AG04450 (cell line): ENCODE measurements at regions not wholly inside any gene's neighbourhood (a gene's known extent, or its start where the extent isn't known, plus 50 kb on each side); places are given as distances from the start of the nearest gene placed in this dataset.
"Not testable (repeated sequence)": the region's sequence is repeated elsewhere in the genome, so short reads cannot be mapped to it uniquely, and the experiment has no call there.

Experiments used
- CTCF ChIA-PET: fragments of 300-600, 350-600 bp; formaldehyde crosslinking; extraction: SDS; loops from one replicate; lab custom pipeline; 2022; ENCODE audit warnings: antibody characterized with exemption, inconsistent platforms; lab: Charles Lee
- POLR2A ChIA-PET: fragments of 350-600 bp; formaldehyde crosslinking; extraction: SDS; loops from one replicate; lab custom pipeline; 2021; ENCODE audit warnings: antibody characterized with exemption, inconsistent platforms; lab: Yijun Ruan, JAX
- DNase-seq: peaks from one replicate; pipeline ENCODE4 v3.0.0-alpha.2; 2011; ENCODE audit warnings: low read depth, low spot score
- H3K27ac ChIP-seq: one replicate; pipeline ENCODE4 v1.5.1; 2012; ENCODE audit warnings: low read depth, low read length, control low read depth
- H3K27me3 ChIP-seq: one replicate; pipeline ENCODE4 v1.6.0; 2012; ENCODE audit warnings: low read length; ENCODE audit not compliant: control insufficient read depth, insufficient read depth
- H3K4me3 ChIP-seq: 2 replicates; pipeline ENCODE4 v1.5.1; 2011; ENCODE audit warnings: mild to moderate bottlenecking, low read depth, low read length, control low read depth
- H3K9me3 ChIP-seq: 2 replicates; pipeline ENCODE4 v1.5.1; 2012; ENCODE audit warnings: low read length; ENCODE audit not compliant: control insufficient read depth, insufficient read depth
- TF ChIP-seq, protein P1 (sequence below): IDR thresholded peaks from 2 replicates; pipeline ENCODE4 v1.5.1; 2011; ENCODE audit warnings: low read depth, low read length, control low read depth, inconsistent platforms

DNA sequence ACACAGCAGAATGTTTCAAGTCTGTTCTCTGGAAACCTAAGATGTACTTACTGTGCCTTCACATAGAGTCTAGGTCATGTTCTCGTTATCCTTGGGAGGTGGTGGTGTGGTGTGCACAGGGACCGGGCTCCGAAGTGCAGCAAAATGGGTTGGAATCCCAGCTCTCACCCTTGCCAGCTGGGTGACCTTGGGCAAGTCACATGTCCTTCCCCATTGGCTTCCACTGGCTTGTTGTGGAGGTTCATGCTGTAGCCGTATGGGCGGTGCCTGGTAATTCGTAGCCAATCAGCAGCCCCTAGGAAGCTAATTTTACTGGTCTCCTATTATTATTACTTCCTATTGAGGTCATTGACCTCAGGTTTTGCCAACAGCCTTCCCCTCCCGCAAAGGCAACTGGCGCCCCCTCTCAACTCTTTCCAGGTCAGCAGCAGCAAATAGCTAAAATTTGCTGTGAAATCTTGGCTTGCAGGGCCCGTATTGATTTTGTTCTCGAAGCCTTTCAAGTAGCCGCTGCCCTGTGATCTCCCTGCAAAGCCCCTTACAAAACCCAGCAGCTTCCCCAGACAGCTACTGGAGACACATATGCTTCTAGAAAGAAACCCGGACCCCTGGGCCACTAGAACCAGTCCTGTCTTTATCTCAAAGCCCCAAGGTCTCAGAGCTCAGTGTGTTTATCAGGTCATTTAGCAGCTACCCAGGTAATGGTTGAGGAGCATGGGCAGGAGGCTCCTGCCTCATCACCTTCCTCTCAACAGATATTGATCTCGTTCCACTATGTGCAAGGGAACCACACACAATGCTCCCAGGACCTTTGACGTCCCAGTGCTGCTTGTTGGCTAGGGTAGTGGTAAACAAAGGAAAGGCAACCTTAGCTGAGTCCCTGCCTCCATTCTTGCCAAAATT is 66.5 kb upstream of the SLC1A4 start:
- peaks cover 11% of the 10 kb centered on the region for H3K9me3 ChIP-seq
- ChIA-PET POLR2A (no interaction called here), CTCF (interaction anchor here (0.6 to 1.6 kb wide), 2 partner anchors 67 to 117 kb away, joined by 3 to 6 read pairs; no protein-coding TSS in a partner anchor)
- no peak for DNase-seq
- H3K4me3 ChIP-seq = no peak overlapping the region
- peaks cover 13% of the 10 kb centered on the region for H3K27me3 ChIP-seq
- TF ChIP-seq, protein P1, sequence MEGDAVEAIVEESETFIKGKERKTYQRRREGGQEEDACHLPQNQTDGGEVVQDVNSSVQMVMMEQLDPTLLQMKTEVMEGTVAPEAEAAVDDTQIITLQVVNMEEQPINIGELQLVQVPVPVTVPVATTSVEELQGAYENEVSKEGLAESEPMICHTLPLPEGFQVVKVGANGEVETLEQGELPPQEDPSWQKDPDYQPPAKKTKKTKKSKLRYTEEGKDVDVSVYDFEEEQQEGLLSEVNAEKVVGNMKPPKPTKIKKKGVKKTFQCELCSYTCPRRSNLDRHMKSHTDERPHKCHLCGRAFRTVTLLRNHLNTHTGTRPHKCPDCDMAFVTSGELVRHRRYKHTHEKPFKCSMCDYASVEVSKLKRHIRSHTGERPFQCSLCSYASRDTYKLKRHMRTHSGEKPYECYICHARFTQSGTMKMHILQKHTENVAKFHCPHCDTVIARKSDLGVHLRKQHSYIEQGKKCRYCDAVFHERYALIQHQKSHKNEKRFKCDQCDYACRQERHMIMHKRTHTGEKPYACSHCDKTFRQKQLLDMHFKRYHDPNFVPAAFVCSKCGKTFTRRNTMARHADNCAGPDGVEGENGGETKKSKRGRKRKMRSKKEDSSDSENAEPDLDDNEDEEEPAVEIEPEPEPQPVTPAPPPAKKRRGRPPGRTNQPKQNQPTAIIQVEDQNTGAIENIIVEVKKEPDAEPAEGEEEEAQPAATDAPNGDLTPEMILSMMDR = no peak
- H3K27ac ChIP-seq = no peak overlapping the region

DNA sequence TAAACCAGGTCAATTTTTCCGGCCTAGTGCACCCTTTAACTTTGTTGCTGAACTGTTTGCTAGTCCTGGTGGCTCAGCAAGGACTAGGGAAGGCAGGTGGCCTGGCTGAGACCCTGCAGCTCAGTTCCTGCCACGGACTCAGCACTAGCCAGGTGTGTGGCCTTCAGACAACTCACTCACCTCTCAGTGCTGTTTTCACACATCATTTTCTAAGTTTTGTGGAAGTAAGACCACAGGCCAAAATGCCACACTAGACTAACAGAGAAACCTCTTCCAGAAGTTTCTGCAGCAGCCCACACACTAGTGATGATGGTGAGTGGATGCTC is 65.9 kb upstream of the SLC1A4 start:
- CTCF ChIA-PET = interaction anchor here (0.6 kb wide), 1 partner anchor 66 kb away, joined by 3 read pairs; no protein-coding TSS in a partner anchor
- TF ChIP-seq, protein P1 = no peak
- H3K9me3 ChIP-seq = peaks cover 6% of the 10 kb centered on the region
- no peak overlapping the region for H3K27ac ChIP-seq
- no peak overlapping the region for H3K4me3 ChIP-seq
- POLR2A ChIA-PET = no interaction called here
- DNase-seq = no peak
- H3K27me3 ChIP-seq = peaks cover 14% of the 10 kb centered on the region

DNA sequence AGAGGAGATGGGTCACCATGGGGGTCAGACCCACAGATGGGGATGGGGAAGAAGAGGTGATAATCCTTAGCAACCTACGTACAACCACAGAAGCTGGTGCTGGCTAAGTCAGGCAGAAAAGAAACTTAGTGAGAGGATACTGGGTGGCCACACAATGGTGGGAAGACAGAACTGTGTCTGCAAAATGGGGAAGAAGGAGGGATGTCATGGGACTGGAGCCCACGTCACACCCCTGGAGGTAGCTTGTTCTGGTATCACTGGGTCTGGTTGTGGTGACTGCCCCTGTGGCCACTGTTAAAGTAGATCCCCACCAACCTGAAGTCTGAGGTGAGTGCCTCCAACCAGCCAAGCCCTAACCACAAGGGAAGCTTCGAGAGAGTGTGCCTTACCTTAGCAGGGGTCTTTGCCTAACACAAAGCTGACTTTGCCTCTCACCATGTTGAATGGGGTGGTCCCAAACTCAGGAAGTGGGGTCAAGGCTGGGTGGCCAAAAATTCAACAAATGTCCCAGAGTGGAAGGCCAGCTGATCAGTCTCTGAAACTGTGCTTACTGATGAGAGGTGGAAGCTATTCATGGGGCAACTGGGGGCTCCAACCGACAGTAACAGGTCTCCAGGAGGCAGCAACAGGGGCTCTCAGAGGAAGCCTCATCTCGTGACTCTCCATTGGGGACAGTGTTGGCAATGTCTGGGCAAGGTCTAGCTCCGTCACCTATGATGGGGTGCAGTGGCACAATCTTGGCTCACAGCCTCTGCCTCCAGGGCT is 64.8 kb upstream of the SLC1A4 start:
- POLR2A ChIA-PET = no interaction called here
- H3K4me3 ChIP-seq = no peak overlapping the region
- peaks cover 4% of the 10 kb centered on the region; the same call in 1 of the 2 replicates for H3K9me3 ChIP-seq
- no peak overlapping the region for H3K27ac ChIP-seq
- DNase-seq = no peak
- CTCF ChIA-PET = interaction anchor here (0.6 to 1.1 kb wide), 2 partner anchors 116 to 387 kb away, joined by 3 to 4 read pairs; no protein-coding TSS in a partner anchor
- H3K27me3 ChIP-seq = peaks cover 20% of the 10 kb centered on the region
- TF ChIP-seq, protein P1 = no peak

DNA sequence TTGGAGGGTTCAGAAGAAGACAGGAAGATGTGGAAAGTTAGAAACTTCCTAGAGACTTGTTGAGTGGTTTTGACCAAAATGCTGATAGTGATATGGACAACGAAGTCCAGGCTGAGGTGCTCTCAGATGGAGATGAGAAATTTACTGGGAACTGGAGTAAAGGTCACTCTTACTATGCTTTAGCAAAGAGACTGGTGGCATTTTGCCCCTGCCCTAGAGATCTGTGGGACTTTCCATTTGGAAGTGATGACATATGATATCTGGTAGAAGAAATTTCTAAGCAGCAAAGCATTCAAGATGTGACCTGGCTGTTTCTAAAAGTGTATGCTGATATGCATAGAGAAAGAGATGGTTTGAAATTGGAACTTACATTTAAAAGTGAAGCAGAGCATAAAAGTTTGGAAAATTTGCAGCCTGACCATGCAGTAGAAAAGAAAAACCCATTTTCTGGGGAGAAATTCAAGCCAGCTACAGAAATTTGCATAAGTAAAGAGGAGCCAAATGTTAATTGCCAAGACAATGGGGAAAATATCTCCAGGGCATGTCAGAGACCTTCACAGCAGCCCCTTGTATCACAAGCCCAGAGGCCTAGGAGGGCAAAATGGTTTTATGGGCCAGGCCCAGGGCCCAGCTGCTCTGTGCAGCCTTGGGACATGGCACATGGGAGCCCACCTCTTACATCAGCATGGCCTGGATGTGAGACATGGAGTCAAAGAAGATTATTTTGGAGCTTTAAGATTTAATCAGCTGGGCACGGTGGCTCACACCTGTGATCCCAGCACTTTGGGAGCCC is 63.1 kb upstream of the SLC1A4 start:
- H3K27ac ChIP-seq, H3K4me3 ChIP-seq, H3K9me3 ChIP-seq, POLR2A ChIA-PET, CTCF ChIA-PET, DNase-seq: not testable (repeated sequence)
- H3K27me3 ChIP-seq = peaks cover 28% of the 10 kb centered on the region

DNA sequence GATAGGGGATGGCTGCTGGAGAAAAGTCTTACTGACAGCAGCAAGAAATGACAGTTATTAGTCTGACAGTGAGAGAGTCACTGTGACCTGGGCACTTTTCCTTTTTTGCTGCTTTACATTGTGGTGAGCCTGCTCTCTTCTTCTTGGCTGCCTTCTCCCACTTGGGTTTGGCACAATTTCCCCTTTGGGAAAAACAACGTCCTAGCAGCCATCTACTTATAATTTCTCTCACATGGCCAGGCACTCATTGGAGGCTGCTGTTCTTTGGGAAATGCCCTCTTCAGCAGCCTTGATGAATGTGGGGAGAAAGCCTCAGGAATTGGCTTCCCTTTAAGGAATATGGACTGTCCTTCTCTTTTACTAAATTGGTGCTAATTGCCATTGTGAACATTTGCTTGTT is 60.4 kb upstream of the SLC1A4 start:
- no peak overlapping the region for H3K27ac ChIP-seq
- H3K27me3 ChIP-seq = peaks cover 34% of the 10 kb centered on the region
- H3K4me3 ChIP-seq = no peak overlapping the region
- ChIA-PET CTCF (interaction anchor here (1.9 kb wide), 1 partner anchor 11 kb away, joined by 5 read pairs; no protein-coding TSS in a partner anchor), POLR2A (no interaction called here)
- H3K9me3 ChIP-seq = peaks cover 4% of the 10 kb centered on the region; the same call in 1 of the 2 replicates
- DNase-seq = no peak
- TF ChIP-seq, protein P1 = no peak
